IMR-90 (cell line): ENCODE measurements at regions not wholly inside any gene's neighbourhood (a gene's known extent, or its start where the extent isn't known, plus 50 kb on each side); places are given as distances from the start of the nearest gene placed in this dataset.

ENCODE experiments used
- ATAC-seq: fragments of 200-7000 bp; cut with Tn5 transposase; 2 replicates; pipeline ENCODE4 v1.9.1; 2020; ENCODE audit warnings: low read depth, mild to moderate bottlenecking, moderate library complexity
- BruUV-seq: library from RNA; stranded (reverse); fragments of 400-500 nt; replicated peaks from 2 replicates; lab custom pipeline; 2021; lab: Mats Ljungman, UMichigan
- CTCF ChIA-PET: fragments of 300-600 bp; formaldehyde crosslinking; extraction: SDS; loops from one replicate; lab custom pipeline; 2021; ENCODE audit warnings: antibody characterized with exemption; lab: Yijun Ruan, JAX
- POLR2A ChIA-PET: fragments of 300-600 bp; sonication (Branson Sonifier 250); formaldehyde crosslinking; loops from one replicate; lab custom pipeline; 2022; ENCODE audit warnings: antibody characterized with exemption; ENCODE audit not compliant: unreplicated experiment; lab: Charles Lee
- DNase-seq: peaks from one replicate; pipeline ENCODE4 v3.0.0; 2013
- H2AFZ ChIP-seq: replicated peaks from 2 replicates; pipeline ENCODE3; 2013; ENCODE audit warnings: low read length, mild to moderate bottlenecking; ENCODE audit not compliant: poor library complexity
- H2AK5ac ChIP-seq: 2 replicates; pipeline ENCODE4 v1.6.1; 2013; ENCODE audit warnings: low read depth, low read length, inconsistent platforms
- H2AK9ac ChIP-seq: replicated peaks from 2 replicates; pipeline ENCODE3; 2013; ENCODE audit warnings: mild to moderate bottlenecking, low read depth, low read length, moderate library complexity; ENCODE audit not compliant: poor library complexity
- H2BK120ac ChIP-seq: 2 replicates; pipeline ENCODE4 v1.6.1; 2013; ENCODE audit warnings: low read depth, low read length, inconsistent platforms
- H2BK15ac ChIP-seq: 3 replicates; pipeline ENCODE4 v1.6.1; 2013; ENCODE audit warnings: low read depth, low read length, inconsistent platforms
- H2BK20ac ChIP-seq: 2 replicates; pipeline ENCODE4 v1.6.1; 2013; ENCODE audit warnings: low read depth, mild to moderate bottlenecking, inconsistent platforms, low read length, moderate library complexity
- H2BK5ac ChIP-seq: 2 replicates; pipeline ENCODE4 v1.6.1; 2013; ENCODE audit warnings: mild to moderate bottlenecking, low read depth, low read length, inconsistent platforms; ENCODE audit not compliant: poor library complexity, severe bottlenecking
- H3K14ac ChIP-seq: replicated peaks from 2 replicates; pipeline ENCODE4 v1.6.1; 2013; ENCODE audit warnings: low read depth, low read length, inconsistent platforms
- H3K18ac ChIP-seq: 2 replicates; pipeline ENCODE4 v1.6.1; 2013; ENCODE audit warnings: low read depth, low read length, control low read depth
- H3K23ac ChIP-seq: 2 replicates; pipeline ENCODE4 v1.6.1; 2013; ENCODE audit warnings: low read depth, low read length, inconsistent platforms
- H3K27ac ChIP-seq: 2 replicates; pipeline ENCODE4 v1.5.1; 2013; ENCODE audit warnings: mild to moderate bottlenecking, control low read depth, low read length; ENCODE audit not compliant: insufficient read depth
- H3K27me3 ChIP-seq: 2 replicates; pipeline ENCODE4 v1.6.1; 2013; ENCODE audit warnings: low read length; ENCODE audit not compliant: control insufficient read depth, insufficient read depth
- H3K36me3 ChIP-seq: 2 replicates; pipeline ENCODE4 v1.6.1; 2013; ENCODE audit warnings: low read length, mixed read lengths; ENCODE audit not compliant: control insufficient read depth, insufficient read depth
- H3K4ac ChIP-seq: 2 replicates; pipeline ENCODE4 v1.6.1; 2013; ENCODE audit warnings: low read depth, low read length, inconsistent platforms
- H3K4me1 ChIP-seq: 2 replicates; pipeline ENCODE4 v1.6.1; 2013; ENCODE audit warnings: low read length, mixed read lengths; ENCODE audit not compliant: control insufficient read depth, insufficient read depth
- H3K4me2 ChIP-seq: 2 replicates; pipeline ENCODE4 v1.6.1; 2013; ENCODE audit warnings: low read depth, mild to moderate bottlenecking, control low read depth, low read length, moderate library complexity
- H3K4me3 ChIP-seq: 2 replicates; pipeline ENCODE4 v1.5.1; 2013; ENCODE audit warnings: low read depth, mild to moderate bottlenecking, control low read depth, low read length, moderate library complexity; ENCODE audit not compliant: insufficient read depth
- H3K56ac ChIP-seq: 2 replicates; pipeline ENCODE4 v1.6.1; 2013; ENCODE audit warnings: low read length, inconsistent platforms; ENCODE audit not compliant: insufficient read depth; ENCODE audit errors: extremely low read depth
- H3K79me1 ChIP-seq, 2 experiments: 2 replicates each; pipeline ENCODE4 v1.6.1; 2013; ENCODE audit warnings: low read length in 2 of 2, inconsistent platforms in 1 of 2, low read depth in 1 of 2
- H3K9ac ChIP-seq: 2 replicates; pipeline ENCODE4 v1.6.1; 2013; ENCODE audit warnings: low read depth, low read length, control low read depth
- H3K9me1 ChIP-seq: 2 replicates; pipeline ENCODE4 v1.6.1; 2013; ENCODE audit warnings: low read length, inconsistent platforms; ENCODE audit not compliant: insufficient read depth
- H3K9me3 ChIP-seq: 2 replicates; pipeline ENCODE4 v1.6.1; 2013; ENCODE audit warnings: low read length; ENCODE audit not compliant: control insufficient read depth, insufficient read depth
- H4K20me1 ChIP-seq: 2 replicates; pipeline ENCODE4 v1.6.1; 2013; ENCODE audit warnings: low read length, inconsistent platforms; ENCODE audit not compliant: insufficient read depth
- H4K5ac ChIP-seq: 2 replicates; pipeline ENCODE4 v1.6.1; 2013; ENCODE audit warnings: mild to moderate bottlenecking, low read depth, low read length, control low read depth
- H4K8ac ChIP-seq, 2 experiments: 2 replicates each; pipeline ENCODE4 v1.6.1; 2013; ENCODE audit warnings: low read depth in 2 of 2, low read length in 2 of 2, control low read depth in 1 of 2, inconsistent platforms in 1 of 2
- H4K91ac ChIP-seq: 2 replicates; pipeline ENCODE4 v1.6.1; 2013; ENCODE audit warnings: low read depth, low read length, inconsistent platforms; ENCODE audit not compliant: insufficient read depth
- BHLHE40 ChIP-seq: fragments of 150-350 bp; IDR thresholded peaks from 2 replicates; pipeline ENCODE4 v1.6.1; 2016; ENCODE audit warnings: mild to moderate bottlenecking, low read depth, low read length
- CEBPB ChIP-seq: IDR thresholded peaks from 2 replicates; pipeline ENCODE4 v1.6.1; 2012; ENCODE audit warnings: low read depth, low read length, improper control_type of control experiment
- CHD1 ChIP-seq: IDR thresholded peaks from 2 replicates; pipeline ENCODE4 v1.6.1; 2012; ENCODE audit warnings: low read depth, low read length, improper control_type of control experiment
- CTCF ChIP-seq: conservative IDR thresholded peaks from 2 replicates; pipeline ENCODE4 v1.5.1; 2012; ENCODE audit warnings: mild to moderate bottlenecking, low read depth, low read length, improper control_type of control experiment
- ELK1 ChIP-seq: fragments of 150-350 bp; IDR thresholded peaks from 2 replicates; pipeline ENCODE4 v1.6.1; 2016; ENCODE audit warnings: low read depth, mild to moderate bottlenecking, low read length, moderate library complexity, borderline replicate concordance
- FOS ChIP-seq: fragments of 150-350 bp; IDR thresholded peaks from 2 replicates; pipeline ENCODE4 v1.6.1; 2016; ENCODE audit warnings: low read depth, low read length
- MAFK ChIP-seq: IDR thresholded peaks from 2 replicates; pipeline ENCODE4 v1.6.1; 2012; ENCODE audit warnings: low read depth, low read length, improper control_type of control experiment
- MXI1 ChIP-seq: IDR thresholded peaks from 2 replicates; pipeline ENCODE4 v1.6.1; 2012; ENCODE audit warnings: low read depth, mild to moderate bottlenecking, low read length, moderate library complexity, borderline replicate concordance
- NFE2L2 ChIP-seq: fragments of 150-350 bp; IDR thresholded peaks from 2 replicates; pipeline ENCODE4 v1.6.1; 2016; ENCODE audit warnings: low read depth, mild to moderate bottlenecking, low read length
- RCOR1 ChIP-seq: IDR thresholded peaks from 2 replicates; pipeline ENCODE4 v1.6.1; 2012; ENCODE audit warnings: mild to moderate bottlenecking, low read length, improper control_type of control experiment; ENCODE audit not compliant: insufficient replicate concordance
- RFX5 ChIP-seq: IDR thresholded peaks from 2 replicates; pipeline ENCODE4 v1.8.0; 2012; ENCODE audit warnings: low read depth, mild to moderate bottlenecking, low read length, moderate library complexity
- USF2 ChIP-seq: fragments of 150-350 bp; IDR thresholded peaks from 2 replicates; pipeline ENCODE4 v1.6.1; 2017; ENCODE audit warnings: mild to moderate bottlenecking, antibody characterized with exemption, low read length, low read depth
- WGBS, 2 experiments: methylation state at CpG; one replicate each; pipeline versions ENCODE4 v1.1.5 to v1.1.7; 2013; ENCODE audit warnings: missing lambda C conversion rate in 2 of 2; ENCODE audit not compliant: insufficient read length in 1 of 2; ENCODE audit errors: extremely low coverage in 2 of 2; 5-methylcytosine and 5-hydroxymethylcytosine counted together
- dilution Hi-C: fragments of 300-500 bp; cut with HindIII; formaldehyde crosslinking; loops from one replicate; pipeline ENCODE4 v1.14.3; 2018; ENCODE audit warnings: low sequenced_read_pairs; ENCODE audit not compliant: unreplicated experiment
- in situ Hi-C: fragments of 300-500 bp; cut with MboI; formaldehyde crosslinking; loops from 3 replicates; pipeline ENCODE4 v1.14.3; 2019; ENCODE audit warnings: low sequenced_read_pairs, inconsistent platforms, mixed read lengths
- intact Hi-C: fragments of 100-400 bp; cut with micrococcal nuclease; formaldehyde crosslinking; loops from 2 replicates; pipeline ENCODE4 v1.10.0; 2022

GRCh38 chr3:69540706-69541581 is 155.1 kb upstream of the FRMD4B start:
- H3K4me1 ChIP-seq = no peaks in the 10 kb centered on the region
- H3K9me3 ChIP-seq = no peaks in the 10 kb centered on the region
- no peak for ATAC-seq
- H3K27me3 ChIP-seq = peaks cover 25% of the 10 kb centered on the region
- CTCF ChIA-PET = no interaction called here
- no peak overlapping the region for H2AK9ac ChIP-seq
- H4K20me1 ChIP-seq = no peaks in the 10 kb centered on the region; the same call in 1 of the 2 replicates
- BruUV-seq = no TSS peak
- no peak overlapping the region for H3K18ac ChIP-seq
- H2AFZ ChIP-seq = no peak overlapping the region
- in situ Hi-C loops = no loop called here
- no peaks in the 10 kb centered on the region for H3K36me3 ChIP-seq
- H3K79me1 ChIP-seq = no peaks in the 10 kb centered on the region
- no peak overlapping the region for H2BK15ac ChIP-seq
- H2AK5ac ChIP-seq = no peak overlapping the region
- POLR2A ChIA-PET = no interaction called here
- intact Hi-C loops = no loop called here
- no peak overlapping the region for H4K5ac ChIP-seq
- DNase-seq = no peak
- H3K23ac ChIP-seq = no peak overlapping the region
- dilution Hi-C loops = no loop called here
- no peak overlapping the region for H3K27ac ChIP-seq
- no peak overlapping the region for H3K14ac ChIP-seq
- H3K56ac ChIP-seq = no peak overlapping the region
- H3K4ac ChIP-seq = no peak overlapping the region
- no peak overlapping the region for H4K8ac ChIP-seq
- H3K9ac ChIP-seq = no peak overlapping the region
- H2BK5ac ChIP-seq = no peak overlapping the region
- H3K4me2 ChIP-seq = no peak overlapping the region
- no peak overlapping the region for H4K91ac ChIP-seq
- H3K4me3 ChIP-seq = no peak overlapping the region
- H3K9me1 ChIP-seq = no peaks in the 10 kb centered on the region
- TF ChIP-seq BHLHE40 (no peak), MAFK (no peak), NFE2L2 (no peak), MXI1 (no peak), USF2 (no peak), RCOR1 (no peak), CTCF (no peak), RFX5 (no peak), CHD1 (no peak), FOS (no peak), ELK1 (no peak), CEBPB (no peak)
- H2BK120ac ChIP-seq = no peak overlapping the region
- no CpG with 5 or more reads among the region's 24 CpGs for WGBS, 2 experiments
- H2BK20ac ChIP-seq = no peak overlapping the region
